Fibroblast of pulmonary artery (primary cell): ENCODE measurements at regions not wholly inside any gene's neighbourhood (a gene's known extent, or its start where the extent isn't known, plus 50 kb on each side); places are given as distances from the start of the nearest gene placed in this dataset.

Experiments used
- DNase-seq: peaks from one replicate; pipeline ENCODE4 v3.0.0-alpha.2; 2010; ENCODE audit warnings: low read depth
- H3K4me3 ChIP-seq: replicated peaks from 2 replicates; pipeline ENCODE4 v1.5.1; 2011; ENCODE audit warnings: low read depth, mild to moderate bottlenecking, control low read depth, low read length, moderate library complexity
- TF ChIP-seq, protein P1 (sequence below): IDR thresholded peaks from 2 replicates; pipeline ENCODE4 v1.5.1; 2011; ENCODE audit warnings: mild to moderate bottlenecking, control low read depth, low read length, inconsistent platforms; ENCODE audit errors: missing control alignments

- H3K4me3 ChIP-seq = peak overlapping the region; percentile 5
- no peak for DNase-seq
- TF ChIP-seq, protein P1, sequence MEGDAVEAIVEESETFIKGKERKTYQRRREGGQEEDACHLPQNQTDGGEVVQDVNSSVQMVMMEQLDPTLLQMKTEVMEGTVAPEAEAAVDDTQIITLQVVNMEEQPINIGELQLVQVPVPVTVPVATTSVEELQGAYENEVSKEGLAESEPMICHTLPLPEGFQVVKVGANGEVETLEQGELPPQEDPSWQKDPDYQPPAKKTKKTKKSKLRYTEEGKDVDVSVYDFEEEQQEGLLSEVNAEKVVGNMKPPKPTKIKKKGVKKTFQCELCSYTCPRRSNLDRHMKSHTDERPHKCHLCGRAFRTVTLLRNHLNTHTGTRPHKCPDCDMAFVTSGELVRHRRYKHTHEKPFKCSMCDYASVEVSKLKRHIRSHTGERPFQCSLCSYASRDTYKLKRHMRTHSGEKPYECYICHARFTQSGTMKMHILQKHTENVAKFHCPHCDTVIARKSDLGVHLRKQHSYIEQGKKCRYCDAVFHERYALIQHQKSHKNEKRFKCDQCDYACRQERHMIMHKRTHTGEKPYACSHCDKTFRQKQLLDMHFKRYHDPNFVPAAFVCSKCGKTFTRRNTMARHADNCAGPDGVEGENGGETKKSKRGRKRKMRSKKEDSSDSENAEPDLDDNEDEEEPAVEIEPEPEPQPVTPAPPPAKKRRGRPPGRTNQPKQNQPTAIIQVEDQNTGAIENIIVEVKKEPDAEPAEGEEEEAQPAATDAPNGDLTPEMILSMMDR = no peak
These were observed 116.8 kb downstream of the OR13A1 start for GRCh38 chr10:45198486-45199204.

GRCh38 chr10:45199205-45199740, 116.1 kb downstream of the OR13A1 start:
- TF ChIP-seq, protein P1 = no peak
- DNase-seq = no peak
- H3K4me3 ChIP-seq = peak overlapping the region; percentile 5

DNA sequence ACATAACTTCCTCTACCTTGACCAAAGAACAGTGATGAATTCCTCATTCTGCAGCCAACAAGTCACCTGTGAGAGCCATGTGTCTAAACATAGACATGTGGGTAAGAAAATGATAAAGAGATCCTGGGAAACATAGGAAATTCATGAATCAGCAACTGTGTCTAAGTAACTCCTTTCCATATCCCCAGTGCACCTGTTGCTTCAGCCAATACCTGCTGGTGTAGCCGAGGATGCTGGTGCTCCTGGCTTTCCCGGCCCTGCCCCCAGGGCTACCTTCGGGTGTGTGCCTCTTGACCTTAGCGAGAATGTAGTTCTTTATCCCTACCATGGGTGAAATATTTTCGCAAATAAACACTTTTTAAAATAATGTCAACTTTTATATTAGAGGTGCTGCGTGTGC, 114.1 kb downstream of the OR13A1 start:
- no peak for DNase-seq
- no peak overlapping the region for H3K4me3 ChIP-seq
- TF ChIP-seq, protein P1 = no peak

- TF ChIP-seq, protein P1 = no peak
- DNase-seq = no peak
- no peak overlapping the region for H3K4me3 ChIP-seq
These were observed 113.2 kb downstream of the OR13A1 start for GRCh38 chr10:45202242-45202641.

DNA sequence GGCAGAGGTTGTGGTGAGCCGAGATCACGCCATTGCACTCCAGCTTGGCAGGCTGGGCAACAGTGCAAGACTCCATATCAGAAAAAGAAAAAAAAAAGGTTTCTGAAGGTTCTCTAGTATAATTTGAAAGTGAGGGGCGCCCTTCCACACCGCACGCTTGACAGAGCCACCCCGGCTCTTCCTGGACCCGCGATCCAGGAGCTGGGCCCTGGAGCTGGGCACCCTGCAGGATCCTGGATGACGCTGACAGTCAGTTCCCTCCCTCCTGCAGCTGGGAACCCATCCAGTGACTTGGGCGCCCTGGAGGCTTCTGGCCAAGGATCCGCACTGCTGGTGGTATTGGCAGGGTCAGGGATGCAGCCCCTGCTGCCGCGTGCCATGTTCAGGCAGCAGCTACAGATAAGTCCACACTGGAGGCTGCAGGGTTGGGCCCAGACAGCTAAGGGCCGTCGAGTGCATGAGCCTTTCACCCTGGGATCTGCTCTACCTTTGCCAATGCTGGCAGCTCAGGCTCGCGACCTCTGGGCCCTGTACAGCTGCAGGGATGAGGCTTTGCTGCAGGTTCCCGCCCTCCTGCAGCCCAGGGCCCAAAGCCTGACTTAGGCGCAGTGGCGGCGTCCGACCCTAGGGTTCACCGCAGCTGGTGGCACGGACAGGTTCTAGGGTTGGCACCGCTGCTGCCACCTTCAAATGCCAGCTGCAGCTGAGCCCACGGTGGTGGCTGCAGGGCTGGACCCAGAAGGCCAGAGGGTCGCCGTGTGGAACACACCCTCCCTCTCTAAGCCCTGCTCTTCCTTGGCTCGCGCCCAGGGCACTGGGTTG, 110.2 kb downstream of the OR13A1 start:
- no peak overlapping the region for H3K4me3 ChIP-seq
- TF ChIP-seq, protein P1 = no peak
- DNase-seq = no peak

- TF ChIP-seq, protein P1 = no peak
- no peak for DNase-seq
These were observed 105.5 kb downstream of the OR13A1 start for GRCh38 chr10:45209888-45210287.

More at GRCh38 chr10:45209888-45210287, 105.5 kb downstream of the OR13A1 start:
- no peak overlapping the region for H3K4me3 ChIP-seq
